ENCODE measurements at regions not wholly inside any gene's neighbourhood (a gene's known extent, or its start where the extent isn't known, plus 50 kb on each side); places are given as distances from the start of the nearest gene placed in this dataset.

GRCh38 chr7:153354071-153354470 is 594.5 kb downstream of the ACTR3B start:
- Histone ChIP-seq H3K36me3 (no peaks in the 10 kb centered on the region), H3K27me3 (no peaks in the 10 kb centered on the region; the same call in 1 of the 2 replicates), H3K4me3 (ENCODE audit: low read depth, low read length) (no peak overlapping the region), H3K9me3 (no peaks in the 10 kb centered on the region), H3K4me1 (no peaks in the 10 kb centered on the region)
- TF ChIP-seq CTCF (IDR thresholded peaks at IDR 0.05; ENCODE audit: low read depth, low read length): no peak
- DNase-seq: no peak

- Histone ChIP-seq H3K4me1 (no peaks in the 10 kb centered on the region), H3K4me3 (ENCODE audit: low read depth, low read length) (no peak overlapping the region), H3K36me3 (no peaks in the 10 kb centered on the region), H3K27me3 (no peaks in the 10 kb centered on the region), H3K9me3 (no peaks in the 10 kb centered on the region)
- DNase-seq: no peak
- TF ChIP-seq CTCF (IDR thresholded peaks at IDR 0.05; ENCODE audit: low read depth, low read length): no peak
Observed at GRCh38 chr7:153370092-153370491, 610.5 kb downstream of the ACTR3B start.

- Histone ChIP-seq H3K4me1 (no peaks in the 10 kb centered on the region), H3K27me3 (no peaks in the 10 kb centered on the region; the same call in none of the 2 replicates), H3K36me3 (no peaks in the 10 kb centered on the region), H3K9me3 (no peaks in the 10 kb centered on the region), H3K4me3 (ENCODE audit: low read depth, low read length) (no peak overlapping the region)
- no peak for DNase-seq
- no peak for TF ChIP-seq CTCF (IDR thresholded peaks at IDR 0.05; ENCODE audit: low read depth, low read length)
Observed at GRCh38 chr7:153380636-153381035, 621.1 kb downstream of the ACTR3B start.

GRCh38 chr7:153381275-153382040 is 621.9 kb downstream of the ACTR3B start:
- DNase-seq: peak; percentile 54
- Histone ChIP-seq H3K36me3 (no peaks in the 10 kb centered on the region), H3K9me3 (no peaks in the 10 kb centered on the region), H3K4me1 (no peaks in the 10 kb centered on the region), H3K4me3 (ENCODE audit: low read depth, low read length) (peak overlapping the region; percentile 38), H3K27me3 (peaks cover 3% of the 10 kb centered on the region)
- peak; percentile 99 for TF ChIP-seq CTCF (IDR thresholded peaks at IDR 0.05; ENCODE audit: low read depth, low read length)

- no peak for DNase-seq
- peaks cover 7% of the 10 kb centered on the region; the same call in 1 of the 2 replicates for H3K27me3 ChIP-seq
- H3K4me3 ChIP-seq (ENCODE audit: low read depth, low read length): no peak overlapping the region
- no peaks in the 10 kb centered on the region for H3K4me1 ChIP-seq
- no peak for TF ChIP-seq CTCF (IDR thresholded peaks at IDR 0.05; ENCODE audit: low read depth, low read length)
- H3K9me3 ChIP-seq: no peaks in the 10 kb centered on the region
- no peaks in the 10 kb centered on the region for H3K36me3 ChIP-seq
Observed at GRCh38 chr7:153382641-153383101, 623.1 kb downstream of the ACTR3B start.

GRCh38 chr7:153383781-153384180 is 624.2 kb downstream of the ACTR3B start:
- Histone ChIP-seq H3K27me3 (peaks cover 7% of the 10 kb centered on the region; the same call in 1 of the 2 replicates), H3K4me3 (ENCODE audit: low read depth, low read length) (no peak overlapping the region), H3K4me1 (no peaks in the 10 kb centered on the region), H3K36me3 (no peaks in the 10 kb centered on the region), H3K9me3 (no peaks in the 10 kb centered on the region)
- TF ChIP-seq CTCF (IDR thresholded peaks at IDR 0.05; ENCODE audit: low read depth, low read length): no peak
- no peak for DNase-seq
